Calu3 (cell line): ENCODE measurements at regions not wholly inside any gene's neighbourhood (a gene's known extent, or its start where the extent isn't known, plus 50 kb on each side); places are given as distances from the start of the nearest gene placed in this dataset.

Experiments used
- BruUV-seq: library from RNA; stranded (reverse); fragments of 400-500 nt; replicated peaks from 2 replicates; lab custom pipeline; 2021; lab: Mats Ljungman, UMichigan
- CTCF ChIA-PET: fragments of 300-600 bp; sonication (Branson Sonifier 250); formaldehyde crosslinking; loops from one replicate; lab custom pipeline; 2022; ENCODE audit warnings: antibody characterized with exemption; lab: Charles Lee
- DNase-seq: peaks from one replicate; pipeline ENCODE4 v3.0.0; 2022
- H3K27ac Mint-ChIP-seq: one replicate; pipeline ENCODE4 v1.8.0; 2022; ENCODE audit warnings: mixed read lengths; ENCODE audit not compliant: unreplicated experiment
- H3K27me3 Mint-ChIP-seq: one replicate; pipeline ENCODE4 v1.8.0; 2022; ENCODE audit warnings: mixed read lengths; ENCODE audit not compliant: unreplicated experiment
- H3K36me3 Mint-ChIP-seq: one replicate; pipeline ENCODE4 v1.8.0; 2022; ENCODE audit warnings: mild to moderate bottlenecking, moderate library complexity, mixed read lengths; ENCODE audit not compliant: insufficient read depth, unreplicated experiment
- H3K4me1 Mint-ChIP-seq: one replicate; pipeline ENCODE4 v1.8.0; 2022; ENCODE audit warnings: mild to moderate bottlenecking, low read depth, mixed read lengths; ENCODE audit not compliant: unreplicated experiment
- H3K4me3 Mint-ChIP-seq: one replicate; pipeline ENCODE4 v1.8.0; 2022; ENCODE audit warnings: mild to moderate bottlenecking, low read depth, moderate library complexity, mixed read lengths; ENCODE audit not compliant: unreplicated experiment
- H3K9me3 Mint-ChIP-seq: one replicate; pipeline ENCODE4 v1.8.0; 2022; ENCODE audit warnings: low read depth, mixed read lengths; ENCODE audit not compliant: unreplicated experiment
- intact Hi-C: fragments of 100-400 bp; cut with micrococcal nuclease; formaldehyde crosslinking; loops from one replicate; pipeline ENCODE4 v1.10.0; 2022; ENCODE audit not compliant: unreplicated experiment
- TF ChIP-seq, protein P1 (sequence below): fragments of 200-600 bp; IDR thresholded peaks from one replicate; pipeline ENCODE4 v1.8.0; 2022; ENCODE audit warnings: antibody characterized with exemption; ENCODE audit not compliant: unreplicated experiment

GRCh38 chr2:41903474-41904135 lies 144.2 kb upstream of the PKDCC start:
- Mint-ChIP-seq H3K36me3 (no peaks in the 10 kb centered on the region), H3K27me3 (no peaks in the 10 kb centered on the region), H3K4me3 (no peak overlapping the region), H3K9me3 (no peaks in the 10 kb centered on the region), H3K4me1 (peaks cover 16% of the 10 kb centered on the region), H3K27ac (no peak overlapping the region)
- TF ChIP-seq, protein P1, sequence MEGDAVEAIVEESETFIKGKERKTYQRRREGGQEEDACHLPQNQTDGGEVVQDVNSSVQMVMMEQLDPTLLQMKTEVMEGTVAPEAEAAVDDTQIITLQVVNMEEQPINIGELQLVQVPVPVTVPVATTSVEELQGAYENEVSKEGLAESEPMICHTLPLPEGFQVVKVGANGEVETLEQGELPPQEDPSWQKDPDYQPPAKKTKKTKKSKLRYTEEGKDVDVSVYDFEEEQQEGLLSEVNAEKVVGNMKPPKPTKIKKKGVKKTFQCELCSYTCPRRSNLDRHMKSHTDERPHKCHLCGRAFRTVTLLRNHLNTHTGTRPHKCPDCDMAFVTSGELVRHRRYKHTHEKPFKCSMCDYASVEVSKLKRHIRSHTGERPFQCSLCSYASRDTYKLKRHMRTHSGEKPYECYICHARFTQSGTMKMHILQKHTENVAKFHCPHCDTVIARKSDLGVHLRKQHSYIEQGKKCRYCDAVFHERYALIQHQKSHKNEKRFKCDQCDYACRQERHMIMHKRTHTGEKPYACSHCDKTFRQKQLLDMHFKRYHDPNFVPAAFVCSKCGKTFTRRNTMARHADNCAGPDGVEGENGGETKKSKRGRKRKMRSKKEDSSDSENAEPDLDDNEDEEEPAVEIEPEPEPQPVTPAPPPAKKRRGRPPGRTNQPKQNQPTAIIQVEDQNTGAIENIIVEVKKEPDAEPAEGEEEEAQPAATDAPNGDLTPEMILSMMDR: no peak
- DNase-seq: no peak
- no TSS peak for BruUV-seq
- intact Hi-C loops: no loop called here
- CTCF ChIA-PET: interaction anchor here (0.6 kb wide), 1 partner anchor 14 kb away, joined by 3 read pairs; no protein-coding TSS in a partner anchor

DNA sequence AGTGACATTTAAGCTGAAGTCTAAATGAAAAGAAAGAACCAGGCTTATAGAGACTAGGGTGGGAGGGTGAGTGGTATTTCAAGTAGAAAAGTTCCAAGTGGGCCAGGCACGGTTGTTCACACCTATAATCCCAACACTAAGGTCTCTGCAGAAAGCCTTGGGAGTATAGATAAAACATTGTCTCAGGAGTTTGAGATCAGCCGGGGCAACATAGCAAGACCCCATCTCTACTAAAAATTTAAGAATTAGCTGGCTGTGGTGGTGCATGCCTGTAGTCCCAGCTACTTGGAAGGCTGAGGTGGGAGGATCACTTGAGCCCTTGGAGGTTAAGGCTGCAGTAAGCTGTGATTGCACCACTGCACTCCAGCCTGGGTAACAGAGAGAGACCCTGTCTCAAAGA lies 143.4 kb upstream of the PKDCC start:
- intact Hi-C loops: no loop called here
- no peaks in the 10 kb centered on the region for H3K27me3 Mint-ChIP-seq
- H3K27ac Mint-ChIP-seq: no peak overlapping the region
- H3K9me3 Mint-ChIP-seq: no peaks in the 10 kb centered on the region
- no peak overlapping the region for H3K4me3 Mint-ChIP-seq
- no peak for DNase-seq
- peaks cover 21% of the 10 kb centered on the region for H3K4me1 Mint-ChIP-seq
- CTCF ChIA-PET: interaction anchor here (0.7 kb wide), 1 partner anchor 19 kb away, joined by 4 read pairs; no protein-coding TSS in a partner anchor
- BruUV-seq: no TSS peak
- H3K36me3 Mint-ChIP-seq: no peaks in the 10 kb centered on the region
- TF ChIP-seq, protein P1: no peak

DNA sequence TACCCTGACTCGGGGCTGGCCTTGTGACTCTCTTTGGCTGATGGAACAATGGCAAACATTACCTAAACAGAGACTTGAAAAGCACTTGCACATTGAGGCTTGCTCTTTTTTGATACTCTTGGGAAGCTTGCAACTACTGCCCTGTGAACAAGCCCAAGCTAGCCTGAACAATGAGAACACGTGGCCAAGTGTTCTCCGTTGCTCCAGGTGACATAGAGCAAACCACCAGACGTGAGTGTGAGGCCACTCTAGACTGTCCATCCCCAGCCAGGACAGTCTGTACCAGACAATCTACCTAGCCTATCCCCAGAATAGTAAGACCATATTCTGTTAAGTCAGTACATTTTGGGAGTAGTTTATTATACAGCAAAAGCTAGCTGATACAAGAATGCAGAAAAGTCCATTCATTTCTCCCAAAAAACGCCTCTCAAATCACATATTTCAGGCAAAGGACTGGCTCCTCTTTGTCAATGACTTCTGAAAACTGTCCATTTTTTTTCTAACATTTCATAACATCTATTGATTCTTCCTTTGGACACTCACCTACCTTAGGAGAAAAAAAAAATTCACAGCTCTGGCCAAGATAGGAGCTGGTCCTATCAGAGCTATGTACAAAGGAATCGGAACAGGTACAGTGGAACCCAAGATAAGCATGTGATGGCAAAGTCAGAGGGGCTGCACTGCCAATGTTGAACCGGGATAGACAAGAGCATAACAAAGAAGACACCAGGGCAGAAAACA lies 142.1 kb upstream of the PKDCC start:
- H3K4me1 Mint-ChIP-seq: peaks cover 22% of the 10 kb centered on the region
- no peaks in the 10 kb centered on the region for H3K27me3 Mint-ChIP-seq
- no peak for DNase-seq
- TF ChIP-seq, protein P1: no peak
- no peak overlapping the region for H3K27ac Mint-ChIP-seq
- H3K9me3 Mint-ChIP-seq: no peaks in the 10 kb centered on the region
- intact Hi-C loops: no loop called here
- H3K36me3 Mint-ChIP-seq: no peaks in the 10 kb centered on the region
- no TSS peak for BruUV-seq
- CTCF ChIA-PET: no interaction called here
- H3K4me3 Mint-ChIP-seq: no peak overlapping the region

GRCh38 chr2:41906338-41906725 lies 141.5 kb upstream of the PKDCC start:
- H3K9me3 Mint-ChIP-seq: no peaks in the 10 kb centered on the region
- CTCF ChIA-PET: no interaction called here

More at GRCh38 chr2:41906338-41906725, 141.5 kb upstream of the PKDCC start:
- DNase-seq: no peak
- TF ChIP-seq, protein P1: no peak
- H3K27ac Mint-ChIP-seq: no peak overlapping the region
- H3K36me3 Mint-ChIP-seq: no peaks in the 10 kb centered on the region
- H3K27me3 Mint-ChIP-seq: no peaks in the 10 kb centered on the region
- H3K4me3 Mint-ChIP-seq: no peak overlapping the region
- BruUV-seq: no TSS peak
- H3K4me1 Mint-ChIP-seq: peaks cover 28% of the 10 kb centered on the region
- intact Hi-C loops: no loop called here
